ENCODE measurements at regions not wholly inside any gene's neighbourhood (a gene's known extent, or its start where the extent isn't known, plus 50 kb on each side); places are given as distances from the start of the nearest gene placed in this dataset.

GRCh38 chr13:99058527-99059495, 80.9 kb upstream of the DOCK9 start:
- H3K4me2 ChIP-seq (ENCODE audit: low read length) = no peak overlapping the region
- no peaks in the 10 kb centered on the region for H3K27me3 ChIP-seq (ENCODE audit: insufficient read depth, low read length)
- no peak for TF ChIP-seq JUND (IDR thresholded peaks at IDR 0.05)
- TF ChIP-seq CBX3 (IDR thresholded peaks at IDR 0.05; ENCODE audit: low read depth) = no peak
- TF ChIP-seq SP1 (IDR thresholded peaks at IDR 0.05; ENCODE audit: low read depth) = no peak
- TF ChIP-seq SIN3A (IDR thresholded peaks at IDR 0.05; ENCODE audit: low read depth) = no peak
- no peak for TF ChIP-seq ZNF274 (IDR thresholded peaks at IDR 0.05; ENCODE audit: low read depth, low read length)
- TF ChIP-seq POLR2A (IDR thresholded peaks at IDR 0.05; ENCODE audit: borderline replicate concordance, extremely low read depth, insufficient read depth, insufficient read length) = no peak
- TF ChIP-seq EZH2 (IDR thresholded peaks at IDR 0.05) = no peak
- TF ChIP-seq CTCF (IDR thresholded peaks at IDR 0.05 in 2 of 3, conservative IDR thresholded peaks at IDR 0.05 in 1 of 3; ENCODE audit: borderline replicate concordance in 1 of 3, insufficient read depth in 1 of 3, low read depth in 2 of 3, low read length in 2 of 3) = no peak
- TF ChIP-seq ZFX (IDR thresholded peaks at IDR 0.05) = no peak
- H2AFZ ChIP-seq (ENCODE audit: low read depth, low read length, poor library complexity, severe bottlenecking) = no peak overlapping the region
- POLR2A ChIA-PET = no interaction called here
- H3K9me3 ChIP-seq (ENCODE audit: control insufficient read depth in 1 of 2, insufficient read depth in 1 of 2, low read depth in 1 of 2, low read length in 2 of 2) = no peaks in the 10 kb centered on the region
- no peak overlapping the region for H3K9ac ChIP-seq (ENCODE audit: low read length)
- no peak for ATAC-seq
- H3K9me2 ChIP-seq (ENCODE audit: insufficient read depth) = no peaks in the 10 kb centered on the region
- RAD21 ChIA-PET (ENCODE audit: low non-redundant PET in 1 of 2, low total read pairs in 2 of 2, uncharacterized antibody in 2 of 2, unreplicated experiment in 2 of 2) = no interaction called here
- H4K20me1 ChIP-seq (ENCODE audit: insufficient read depth) = no peaks in the 10 kb centered on the region
- peaks cover 27% of the 10 kb centered on the region for H3K79me2 ChIP-seq (ENCODE audit: insufficient read depth, low read length)
- H3K4me3 ChIP-seq (replicated peaks in 1 of 2; ENCODE audit: low read depth in 1 of 2, low read length in 2 of 2) = no peak overlapping the region
- H3K36me3 ChIP-seq (ENCODE audit: control insufficient read depth in 1 of 2, insufficient read depth in 2 of 2, low read length in 2 of 2) = no peaks in the 10 kb centered on the region
- H3K27ac ChIP-seq (ENCODE audit: low read depth, low read length) = no peak overlapping the region
- no TSS peak for BruUV-seq (replicated peaks)
- CTCF ChIA-PET = no interaction called here
- DNase-seq (ENCODE audit: low read depth, low spot score) = no peak
- peaks cover 0 to 10% of the 10 kb centered on the region in 2 experiments; a peak in 1 of 4 replicates for H3K4me1 ChIP-seq (ENCODE audit: control insufficient read depth in 1 of 2, insufficient read depth in 2 of 2, low read length in 2 of 2)
- intact Hi-C loops (cut with micrococcal nuclease) = no loop called here

Measured in HCT116 (cell line).